GM10266 (cell line): ENCODE measurements at regions not wholly inside any gene's neighbourhood (a gene's known extent, or its start where the extent isn't known, plus 50 kb on each side); places are given as distances from the start of the nearest gene placed in this dataset.

Experiments used
- DNase-seq: peaks from one replicate; pipeline ENCODE4 v3.0.0; 2012; ENCODE audit errors: extremely low spot score
- CTCF ChIP-seq: IDR thresholded peaks from 2 replicates; pipeline ENCODE4 v1.5.1; 2012; ENCODE audit warnings: mild to moderate bottlenecking, low read depth; ENCODE audit not compliant: control insufficient read depth, insufficient read depth; ENCODE audit errors: missing control alignments

- no peak for DNase-seq
- TF ChIP-seq CTCF, result no peak
These were observed 1376.4 kb downstream of the TBC1D22A start for GRCh38 chr22:48138855-48139254.

GRCh38 chr22:48138427-48138826, 1376.0 kb downstream of the TBC1D22A start:
- TF ChIP-seq CTCF, result no peak
- no peak for DNase-seq

- no peak for DNase-seq
- TF ChIP-seq CTCF, result no peak
These were observed 1375.2 kb downstream of the TBC1D22A start for GRCh38 chr22:48137640-48138039.

- TF ChIP-seq CTCF, result no peak
- DNase-seq, result no peak
These were observed 1373.1 kb downstream of the TBC1D22A start for GRCh38 chr22:48135592-48135991.

- TF ChIP-seq CTCF, result no peak
- DNase-seq, result no peak
These were observed 1363.0 kb downstream of the TBC1D22A start for GRCh38 chr22:48125416-48125815.

- TF ChIP-seq CTCF, result no peak
- no peak for DNase-seq
These were observed 1359.5 kb downstream of the TBC1D22A start for GRCh38 chr22:48121984-48122383.

GRCh38 chr22:48118654-48119053, 1356.2 kb downstream of the TBC1D22A start:
- TF ChIP-seq CTCF, result no peak
- DNase-seq, result no peak

- DNase-seq, result no peak
- no peak for TF ChIP-seq CTCF
These were observed 1354.4 kb downstream of the TBC1D22A start for GRCh38 chr22:48116871-48117270.
